CD4-positive, CD25-positive, alpha-beta regulatory T cell (primary cell): ENCODE measurements at regions not wholly inside any gene's neighbourhood (a gene's known extent, or its start where the extent isn't known, plus 50 kb on each side); places are given as distances from the start of the nearest gene placed in this dataset.

Source experiments
- ATAC-seq, 2 donors: fragments of 150-1000 bp; cut with Tn5 transposase; one replicate each; pipeline ENCODE4 v1.10.0; 2021; ENCODE audit warnings: low read depth in 2 of 2, moderate number of reproducible peaks in 2 of 2, moderate library complexity in 1 of 2
- DNase-seq, 3 donors: peaks; one replicate each; pipeline versions ENCODE4 v3.0.0 to v3.0.0-alpha.2; 2012 to 2022; ENCODE audit warnings: mixed read lengths in 1 of 3
- H3K27ac ChIP-seq: one replicate; pipeline ENCODE4 v1.7.0; 2013; ENCODE audit warnings: mild to moderate bottlenecking, low read length; ENCODE audit not compliant: insufficient read depth, poor library complexity, severe bottlenecking
- H3K27me3 ChIP-seq: one replicate; pipeline ENCODE4 v1.7.0; 2013; ENCODE audit warnings: low read length; ENCODE audit not compliant: control insufficient read depth, insufficient read depth
- H3K36me3 ChIP-seq: one replicate; pipeline ENCODE4 v1.7.0; 2013; ENCODE audit warnings: mild to moderate bottlenecking, low read length, moderate library complexity; ENCODE audit not compliant: control insufficient read depth, insufficient read depth
- H3K4me1 ChIP-seq: 2 replicates; pipeline ENCODE4 v1.7.0; 2013; ENCODE audit warnings: mild to moderate bottlenecking, low read length; ENCODE audit not compliant: insufficient read depth, control insufficient read depth, poor library complexity, severe bottlenecking
- H3K4me3 ChIP-seq: one replicate; pipeline ENCODE4 v1.7.0; 2013; ENCODE audit warnings: low read depth, mild to moderate bottlenecking, low read length, moderate library complexity
- H3K9me3 ChIP-seq, 2 experiments: 1 replicate in 1 of 2; 2 replicates in 1 of 2; pipeline ENCODE4 v1.7.0; 2013; ENCODE audit warnings: low read length in 2 of 2, mild to moderate bottlenecking in 1 of 2, moderate library complexity in 1 of 2; ENCODE audit not compliant: control insufficient read depth in 2 of 2
- H3K27ac Mint-ChIP-seq, 3 donors: one replicate each; pipeline ENCODE4 v1.8.0; 2020 to 2022; ENCODE audit warnings: mild to moderate bottlenecking in 3 of 3, mixed read lengths in 3 of 3, moderate library complexity in 2 of 3
- H3K27me3 Mint-ChIP-seq: one replicate; pipeline ENCODE4 v1.8.0; 2022; ENCODE audit warnings: mild to moderate bottlenecking, mixed read lengths
- H3K36me3 Mint-ChIP-seq: one replicate; pipeline ENCODE4 v1.8.0; 2020; ENCODE audit warnings: mixed read lengths
- H3K4me1 Mint-ChIP-seq, 4 donors: one replicate each; pipeline ENCODE4 v1.8.0; 2020 to 2022; ENCODE audit warnings: mixed read lengths in 4 of 4, mild to moderate bottlenecking in 1 of 4
- H3K4me3 Mint-ChIP-seq, 4 donors: one replicate each; pipeline ENCODE4 v1.8.0; 2020 to 2022; ENCODE audit warnings: mild to moderate bottlenecking in 4 of 4, mixed read lengths in 4 of 4, moderate library complexity in 3 of 4
- H3K9me3 Mint-ChIP-seq, 7 donors: one replicate each; pipeline ENCODE4 v1.8.0; 2020 to 2022; ENCODE audit warnings: mixed read lengths in 7 of 7, mild to moderate bottlenecking in 3 of 7, moderate library complexity in 2 of 7

GRCh38 chr6:51562198-51562597, 525.2 kb downstream of the PKHD1 start:
- ATAC-seq (no peak), DNase-seq (peak in 1 of 3 donors; percentile 0)
- Mint-ChIP-seq H3K27ac (no peak overlapping the region), H3K4me3 (no peak overlapping the region), H3K36me3 (no peaks in the 10 kb centered on the region), H3K9me3 (peaks cover 0 to 4% (median 0%) of the 10 kb centered on the region in 7 donors), H3K27me3 (no peaks in the 10 kb centered on the region), H3K4me1 (no peaks in the 10 kb centered on the region)
- Histone ChIP-seq H3K4me3 (no peak overlapping the region), H3K27me3 (no peaks in the 10 kb centered on the region), H3K36me3 (no peaks in the 10 kb centered on the region), H3K4me1 (no peaks in the 10 kb centered on the region), H3K9me3 (no peaks in the 10 kb centered on the region), H3K27ac (no peak overlapping the region)
